ENCODE measurements at regions not wholly inside any gene's neighbourhood (a gene's known extent, or its start where the extent isn't known, plus 50 kb on each side); places are given as distances from the start of the nearest gene placed in this dataset.

DNA sequence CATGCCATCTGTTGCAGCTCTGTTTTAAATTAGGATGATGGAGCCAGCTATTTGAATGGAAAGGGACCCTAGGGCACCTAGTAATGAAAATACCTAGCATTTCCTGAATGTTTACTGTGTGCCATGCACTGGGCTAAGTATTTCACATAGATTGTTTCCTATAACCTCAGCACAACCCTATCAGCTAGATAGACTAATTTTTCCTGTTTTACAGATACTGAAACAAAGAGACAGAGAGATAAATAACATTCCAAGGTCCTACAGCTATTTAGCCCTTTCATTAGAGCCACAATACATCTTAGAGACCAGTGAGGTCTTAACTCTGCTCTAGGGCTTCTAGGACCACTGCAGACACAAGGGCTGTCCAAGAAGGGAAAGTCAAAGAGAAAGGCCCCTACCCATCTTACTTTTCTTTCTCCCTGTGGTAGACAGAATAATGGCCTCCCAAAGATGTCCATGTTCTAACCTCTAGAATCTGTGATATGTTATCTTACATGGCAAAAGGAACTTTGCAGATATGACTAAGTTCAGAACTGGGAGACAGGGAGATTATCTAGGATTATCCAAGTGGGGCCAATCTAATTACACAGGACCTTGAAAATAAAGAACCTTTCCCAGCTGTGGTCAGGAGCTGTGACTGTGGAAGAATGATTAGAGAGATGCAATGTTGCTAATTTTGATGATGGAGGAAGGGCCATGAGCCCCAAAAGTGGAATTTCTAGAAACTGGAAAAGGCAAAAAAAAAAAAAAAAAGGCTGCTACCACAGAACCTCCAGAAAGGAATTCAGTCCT is 157.0 kb downstream of the CCDC34 start:
- TF ChIP-seq CTCF (conservative IDR thresholded peaks at IDR 0.05; ENCODE audit: low read length) (no peak), EZH2phosphoT487 (IDR thresholded peaks at IDR 0.05; ENCODE audit: borderline replicate concordance, low read depth, low read length) (no peak)

Data from OCI-LY7 (cell line).